GM19238 (cell line): ENCODE measurements at regions not wholly inside any gene's neighbourhood (a gene's known extent, or its start where the extent isn't known, plus 50 kb on each side); places are given as distances from the start of the nearest gene placed in this dataset.

ENCODE experiments used
- DNase-seq: peaks from one replicate; pipeline ENCODE4 v3.0.0; 2011; ENCODE audit warnings: low spot score; ENCODE audit not compliant: insufficient read length

- no peak for DNase-seq
Measured at GRCh38 chr2:15733867-15734673, 142.4 kb downstream of the DDX1 start.

GRCh38 chr2:15734674-15735483, 143.2 kb downstream of the DDX1 start:
- DNase-seq, result no peak

- DNase-seq, result no peak
Measured at GRCh38 chr2:15735484-15736326, 144.0 kb downstream of the DDX1 start.

GRCh38 chr2:15736396-15737180, 144.9 kb downstream of the DDX1 start:
- DNase-seq, result no peak

GRCh38 chr2:15737314-15738224, 145.9 kb downstream of the DDX1 start:
- no peak for DNase-seq

GRCh38 chr2:15738225-15738546, 146.5 kb downstream of the DDX1 start:
- DNase-seq, result no peak

GRCh38 chr2:15738943-15739342, 147.3 kb downstream of the DDX1 start:
- no peak for DNase-seq

- no peak for DNase-seq
Measured at GRCh38 chr2:15744820-15745219, 153.2 kb downstream of the DDX1 start.

GRCh38 chr2:15745350-15745749, 153.7 kb downstream of the DDX1 start:
- no peak for DNase-seq

- DNase-seq, result no peak
Measured at GRCh38 chr2:15745907-15746702, 154.4 kb downstream of the DDX1 start.

GRCh38 chr2:15746703-15747550, 155.3 kb downstream of the DDX1 start:
- no peak for DNase-seq

- no peak for DNase-seq
Measured at GRCh38 chr2:15747603-15748471, 156.2 kb downstream of the DDX1 start.

- peak; percentile 17 for DNase-seq
Measured at GRCh38 chr2:15748736-15749323, 157.2 kb downstream of the DDX1 start.

GRCh38 chr2:15749460-15750432, 158.1 kb downstream of the DDX1 start:
- DNase-seq, result no peak

GRCh38 chr2:15750433-15750814, 158.8 kb downstream of the DDX1 start:
- no peak for DNase-seq

GRCh38 chr2:15750822-15751329, 159.2 kb downstream of the DDX1 start:
- no peak for DNase-seq
